ENCODE measurements at regions not wholly inside any gene's neighbourhood (a gene's known extent, or its start where the extent isn't known, plus 50 kb on each side); places are given as distances from the start of the nearest gene placed in this dataset.

DNA sequence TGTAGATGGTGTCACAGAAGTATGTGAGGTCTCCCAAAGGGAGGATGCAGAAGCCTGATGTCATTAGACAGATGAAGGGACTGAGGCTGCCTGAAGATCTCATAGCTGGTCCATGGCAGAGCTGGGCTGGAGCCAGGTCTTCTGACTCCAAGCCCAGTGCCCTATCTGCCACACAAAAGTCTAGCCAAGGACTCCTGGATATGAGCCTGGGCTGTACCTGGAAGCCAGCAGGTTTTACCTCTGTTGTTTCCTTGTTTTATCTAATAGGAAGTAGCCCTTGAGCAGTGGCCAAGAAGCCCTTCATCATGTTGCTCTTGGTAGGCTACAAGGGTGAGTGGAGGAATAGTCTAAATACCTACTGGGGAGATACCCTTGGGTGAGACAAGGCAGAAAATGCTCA lies 74.4 kb upstream of the SLC44A3 start:
- Histone ChIP-seq H3K9ac (ENCODE audit: low read depth, low read length) (no peak overlapping the region), H3K4me3 (ENCODE audit: low read length) (no peak overlapping the region), H3K9me3 (ENCODE audit: insufficient read depth, low read depth, low read length) (peaks cover 6% of the 10 kb centered on the region; the same call in 1 of the 2 replicates), H3K4me1 (ENCODE audit: insufficient read depth, low read length) (no peaks in the 10 kb centered on the region), H3K36me3 (ENCODE audit: insufficient read depth, low read depth, low read length) (no peaks in the 10 kb centered on the region), H3K27ac (ENCODE audit: low read length) (no peak overlapping the region), H3K27me3 (ENCODE audit: insufficient read depth, low read length) (no peaks in the 10 kb centered on the region)

DNA sequence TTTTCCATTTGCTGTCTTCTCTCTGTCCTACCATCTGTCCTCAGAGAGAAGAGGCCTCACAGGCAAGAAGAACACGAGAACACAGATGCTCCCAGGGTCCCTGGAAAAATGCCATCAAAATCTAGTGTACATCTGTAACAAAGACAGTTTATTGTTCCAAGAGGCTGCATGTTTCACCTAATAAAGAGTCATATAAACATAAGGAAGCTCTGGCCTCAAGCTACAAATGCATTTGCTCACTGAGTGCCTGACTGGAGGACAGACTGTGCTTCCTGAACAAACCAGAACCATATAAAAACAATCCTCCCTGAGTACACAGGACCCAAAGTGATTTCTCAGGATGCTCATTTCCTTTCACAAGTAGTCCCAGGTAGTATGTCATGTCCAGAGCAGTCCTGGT lies 76.3 kb upstream of the SLC44A3 start:
- Histone ChIP-seq H3K4me3 (ENCODE audit: low read length) (no peak overlapping the region), H3K9ac (ENCODE audit: low read depth, low read length) (no peak overlapping the region), H3K36me3 (ENCODE audit: insufficient read depth, low read depth, low read length) (no peaks in the 10 kb centered on the region), H3K27me3 (ENCODE audit: insufficient read depth, low read length) (no peaks in the 10 kb centered on the region), H3K4me1 (ENCODE audit: insufficient read depth, low read length) (no peaks in the 10 kb centered on the region), H3K27ac (ENCODE audit: low read length) (no peak overlapping the region), H3K9me3 (ENCODE audit: insufficient read depth, low read depth, low read length) (no peaks in the 10 kb centered on the region)

DNA sequence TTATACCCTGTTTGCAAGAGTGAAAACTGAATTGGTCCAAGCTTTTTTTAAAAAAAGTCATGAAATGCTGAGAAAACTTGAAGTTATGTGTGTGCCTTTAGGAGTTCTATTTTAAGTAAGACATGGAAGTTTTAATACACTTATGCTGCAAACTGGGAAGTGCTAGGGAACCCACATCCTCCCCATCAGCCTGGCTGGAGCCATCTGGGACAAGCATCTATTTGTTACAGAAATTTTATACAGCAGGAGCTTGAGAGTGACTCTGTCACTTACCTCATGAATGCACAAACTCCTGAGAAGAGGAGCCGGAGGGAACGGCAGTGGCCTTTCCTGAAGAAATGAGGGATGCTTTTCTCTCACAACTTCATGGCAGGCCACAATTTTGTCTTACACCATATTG lies 78.2 kb upstream of the SLC44A3 start:
- Histone ChIP-seq H3K27me3 (ENCODE audit: insufficient read depth, low read length) (no peaks in the 10 kb centered on the region), H3K4me1 (ENCODE audit: insufficient read depth, low read length) (no peaks in the 10 kb centered on the region), H3K9me3 (ENCODE audit: insufficient read depth, low read depth, low read length) (no peaks in the 10 kb centered on the region), H3K9ac (ENCODE audit: low read depth, low read length) (no peak overlapping the region), H3K4me3 (ENCODE audit: low read length) (no peak overlapping the region), H3K36me3 (ENCODE audit: insufficient read depth, low read depth, low read length) (no peaks in the 10 kb centered on the region), H3K27ac (ENCODE audit: low read length) (no peak overlapping the region)

DNA sequence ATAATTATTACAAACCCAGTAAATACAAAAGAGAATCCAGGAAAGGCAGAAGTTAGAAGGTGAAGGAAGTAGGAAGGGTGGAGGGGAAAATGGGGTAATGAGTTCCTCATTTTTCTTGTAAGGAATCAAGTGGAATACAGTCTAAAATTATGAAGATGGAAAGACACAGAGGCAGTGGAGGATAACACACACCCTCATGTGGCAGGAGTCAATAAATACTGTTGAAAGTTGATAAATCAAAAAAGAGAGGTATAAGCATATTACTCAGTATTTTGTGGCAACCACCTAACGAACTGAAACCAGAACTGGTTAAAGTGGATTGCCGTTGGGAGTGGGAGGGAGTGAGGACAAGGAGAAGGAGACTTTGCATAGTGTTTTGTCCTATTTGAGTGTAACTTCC lies 78.6 kb upstream of the SLC44A3 start:
- Histone ChIP-seq H3K36me3 (ENCODE audit: insufficient read depth, low read depth, low read length) (no peaks in the 10 kb centered on the region), H3K9me3 (ENCODE audit: insufficient read depth, low read depth, low read length) (no peaks in the 10 kb centered on the region), H3K4me1 (ENCODE audit: insufficient read depth, low read length) (no peaks in the 10 kb centered on the region), H3K27me3 (ENCODE audit: insufficient read depth, low read length) (no peaks in the 10 kb centered on the region), H3K27ac (ENCODE audit: low read length) (no peak overlapping the region), H3K9ac (ENCODE audit: low read depth, low read length) (no peak overlapping the region), H3K4me3 (ENCODE audit: low read length) (no peak overlapping the region)

DNA sequence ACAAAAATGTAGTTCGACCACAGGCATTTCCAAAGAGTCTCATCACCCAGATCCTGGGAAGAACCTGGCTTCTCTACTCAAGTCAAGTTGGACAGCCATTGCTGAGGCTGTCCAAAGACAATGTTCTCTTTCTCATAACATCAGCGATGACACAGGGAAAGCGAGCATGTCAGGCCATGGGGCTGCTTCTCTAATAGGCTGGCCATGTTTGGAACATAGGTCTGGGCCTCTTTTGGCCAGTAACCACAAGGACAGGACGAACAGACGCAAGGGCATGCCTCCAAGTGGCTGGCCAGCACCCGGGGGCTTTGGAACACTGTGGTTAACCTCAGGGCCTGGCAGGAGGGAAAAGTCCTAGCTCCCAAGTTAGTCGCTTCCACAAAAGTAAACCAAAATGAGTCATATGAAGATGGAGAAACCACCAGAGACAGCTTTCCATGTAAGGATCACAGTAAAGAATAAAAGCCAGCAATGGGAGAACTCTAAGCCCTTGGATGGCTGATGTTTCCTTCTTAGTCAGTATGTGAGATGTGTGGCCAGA lies 80.6 kb upstream of the SLC44A3 start:
- no peaks in the 10 kb centered on the region for H3K36me3 ChIP-seq (ENCODE audit: insufficient read depth, low read depth, low read length)
- no peaks in the 10 kb centered on the region for H3K27me3 ChIP-seq (ENCODE audit: insufficient read depth, low read length)
- H3K4me3 ChIP-seq (ENCODE audit: low read length), result no peak overlapping the region
- peaks cover 13% of the 10 kb centered on the region for H3K4me1 ChIP-seq (ENCODE audit: insufficient read depth, low read length)
- no peaks in the 10 kb centered on the region for H3K9me3 ChIP-seq (ENCODE audit: insufficient read depth, low read depth, low read length)
- no peak overlapping the region for H3K9ac ChIP-seq (ENCODE audit: low read depth, low read length)
- H3K27ac ChIP-seq (ENCODE audit: low read length), result no peak overlapping the region

DNA sequence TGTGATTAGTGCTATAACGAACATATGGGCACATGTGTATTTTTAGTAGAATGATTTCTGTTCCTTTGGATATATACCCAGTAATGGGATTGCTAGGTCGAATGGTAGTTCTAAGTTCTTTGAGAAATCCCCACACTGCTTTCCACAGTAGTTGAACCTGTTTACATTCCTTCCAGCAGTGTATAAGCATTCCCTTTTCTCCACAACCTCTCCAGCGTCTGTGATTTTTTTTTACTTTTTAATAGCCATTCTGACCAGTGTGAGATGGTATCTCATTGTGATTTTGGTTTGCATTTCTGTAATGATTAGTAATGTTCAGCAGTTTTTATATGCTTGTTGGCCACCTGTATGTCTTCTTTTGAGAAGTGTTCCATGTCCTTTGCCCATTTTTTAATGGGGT lies 81.8 kb upstream of the SLC44A3 start:
- H3K9me3 ChIP-seq (ENCODE audit: insufficient read depth, low read depth, low read length), result no peaks in the 10 kb centered on the region
- no peak overlapping the region for H3K9ac ChIP-seq (ENCODE audit: low read depth, low read length)
- H3K27ac ChIP-seq (ENCODE audit: low read length), result no peak overlapping the region
- no peak overlapping the region for H3K4me3 ChIP-seq (ENCODE audit: low read length)
- H3K4me1 ChIP-seq (ENCODE audit: insufficient read depth, low read length), result peaks cover 20% of the 10 kb centered on the region
- H3K27me3 ChIP-seq (ENCODE audit: insufficient read depth, low read length), result no peaks in the 10 kb centered on the region
- H3K36me3 ChIP-seq (ENCODE audit: insufficient read depth, low read depth, low read length), result no peaks in the 10 kb centered on the region

DNA sequence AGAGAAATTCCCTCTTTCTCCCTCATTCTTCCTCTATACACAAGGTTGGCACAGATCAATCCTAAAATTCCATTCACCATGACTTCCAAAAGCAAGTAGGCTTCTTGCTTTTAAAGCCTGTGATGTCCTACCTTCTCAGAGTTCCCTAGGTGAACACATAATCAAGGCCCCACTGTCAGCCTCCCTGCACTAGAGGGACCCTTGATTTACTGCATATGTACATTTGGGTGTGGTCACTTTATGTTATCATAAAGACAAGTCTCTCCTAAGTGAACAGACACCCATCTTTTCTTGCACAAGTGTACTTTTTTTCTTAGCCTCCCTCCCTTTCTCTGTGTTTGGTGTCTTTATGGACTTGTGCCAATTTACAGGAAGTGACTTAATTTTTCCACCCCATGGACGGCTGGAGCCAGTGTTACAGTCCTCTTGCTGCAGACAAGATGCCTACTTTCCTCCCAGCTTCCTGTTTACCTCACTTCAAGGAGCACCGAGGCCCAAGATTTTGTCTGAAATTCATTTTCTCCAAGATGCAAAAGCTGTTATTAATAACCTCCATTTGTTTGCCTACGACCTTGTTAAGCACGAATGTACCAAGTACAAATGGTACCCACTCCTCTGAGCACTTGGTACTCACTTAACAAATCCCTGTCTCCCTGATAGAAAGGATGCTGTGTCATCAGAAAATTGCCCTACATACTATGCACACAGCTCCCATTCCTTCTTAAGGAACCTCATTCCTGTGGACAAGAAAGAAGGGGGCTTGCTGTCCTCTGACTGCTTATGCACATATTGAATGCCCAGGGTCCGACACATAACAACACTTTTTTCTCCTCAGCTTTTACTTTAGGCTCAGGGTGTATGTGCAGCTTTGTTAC lies 82.8 kb upstream of the SLC44A3 start:
- H3K27ac ChIP-seq (ENCODE audit: low read length), result no peak overlapping the region
- H3K4me1 ChIP-seq (ENCODE audit: insufficient read depth, low read length), result peaks cover 20% of the 10 kb centered on the region
- no peak overlapping the region for H3K9ac ChIP-seq (ENCODE audit: low read depth, low read length)
- H3K4me3 ChIP-seq (ENCODE audit: low read length), result no peak overlapping the region
- no peaks in the 10 kb centered on the region for H3K36me3 ChIP-seq (ENCODE audit: insufficient read depth, low read depth, low read length)
- H3K9me3 ChIP-seq (ENCODE audit: insufficient read depth, low read depth, low read length), result no peaks in the 10 kb centered on the region
- H3K27me3 ChIP-seq (ENCODE audit: insufficient read depth, low read length), result no peaks in the 10 kb centered on the region

DNA sequence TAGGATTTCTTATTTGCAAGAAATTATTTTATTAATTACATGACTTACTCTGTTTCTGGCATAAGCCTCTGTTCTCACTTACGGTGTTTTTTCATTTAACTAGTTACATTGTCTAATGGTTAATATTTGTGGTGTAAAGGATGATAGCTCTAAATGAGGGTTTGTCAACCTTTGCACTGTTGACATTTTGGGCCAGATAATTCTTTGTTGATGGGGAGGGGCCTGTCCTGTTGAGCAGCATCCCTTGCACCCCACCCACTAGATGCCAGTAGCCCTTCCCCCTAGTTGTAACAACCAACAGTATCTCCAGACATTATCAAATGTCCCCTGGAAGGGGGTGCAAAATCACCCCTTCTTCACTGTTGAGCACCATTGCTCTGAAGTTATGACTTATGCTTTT lies 83.6 kb upstream of the SLC44A3 start:
- no peak overlapping the region for H3K27ac ChIP-seq (ENCODE audit: low read length)
- no peak overlapping the region for H3K4me3 ChIP-seq (ENCODE audit: low read length)
- no peaks in the 10 kb centered on the region for H3K27me3 ChIP-seq (ENCODE audit: insufficient read depth, low read length)
- H3K36me3 ChIP-seq (ENCODE audit: insufficient read depth, low read depth, low read length), result no peaks in the 10 kb centered on the region
- no peak overlapping the region for H3K9ac ChIP-seq (ENCODE audit: low read depth, low read length)
- H3K9me3 ChIP-seq (ENCODE audit: insufficient read depth, low read depth, low read length), result no peaks in the 10 kb centered on the region
- peaks cover 20% of the 10 kb centered on the region for H3K4me1 ChIP-seq (ENCODE audit: insufficient read depth, low read length)

DNA sequence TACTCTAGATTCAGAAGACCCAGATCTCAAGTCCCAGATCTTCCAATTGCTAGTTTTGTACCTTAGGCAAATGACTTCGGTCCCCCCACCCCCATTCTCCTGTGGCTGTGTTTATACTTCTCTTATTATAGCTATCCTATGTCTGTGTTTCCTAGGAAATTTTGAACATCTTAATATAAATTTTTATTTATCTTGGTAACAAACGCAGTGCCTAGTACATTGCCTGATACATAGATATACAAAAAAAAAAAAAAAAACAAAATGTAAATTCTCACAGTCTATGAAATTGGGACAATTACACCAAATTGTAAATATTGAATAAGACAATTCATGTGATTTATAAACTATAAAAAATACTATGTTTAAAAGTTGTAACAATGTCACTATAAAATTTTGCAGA lies 84.1 kb upstream of the SLC44A3 start:
- Histone ChIP-seq H3K9ac (ENCODE audit: low read depth, low read length) (no peak overlapping the region), H3K27me3 (ENCODE audit: insufficient read depth, low read length) (no peaks in the 10 kb centered on the region), H3K27ac (ENCODE audit: low read length) (no peak overlapping the region), H3K4me1 (ENCODE audit: insufficient read depth, low read length) (peaks cover 20% of the 10 kb centered on the region), H3K36me3 (ENCODE audit: insufficient read depth, low read depth, low read length) (no peaks in the 10 kb centered on the region), H3K4me3 (ENCODE audit: low read length) (no peak overlapping the region), H3K9me3 (ENCODE audit: insufficient read depth, low read depth, low read length) (no peaks in the 10 kb centered on the region)

DNA sequence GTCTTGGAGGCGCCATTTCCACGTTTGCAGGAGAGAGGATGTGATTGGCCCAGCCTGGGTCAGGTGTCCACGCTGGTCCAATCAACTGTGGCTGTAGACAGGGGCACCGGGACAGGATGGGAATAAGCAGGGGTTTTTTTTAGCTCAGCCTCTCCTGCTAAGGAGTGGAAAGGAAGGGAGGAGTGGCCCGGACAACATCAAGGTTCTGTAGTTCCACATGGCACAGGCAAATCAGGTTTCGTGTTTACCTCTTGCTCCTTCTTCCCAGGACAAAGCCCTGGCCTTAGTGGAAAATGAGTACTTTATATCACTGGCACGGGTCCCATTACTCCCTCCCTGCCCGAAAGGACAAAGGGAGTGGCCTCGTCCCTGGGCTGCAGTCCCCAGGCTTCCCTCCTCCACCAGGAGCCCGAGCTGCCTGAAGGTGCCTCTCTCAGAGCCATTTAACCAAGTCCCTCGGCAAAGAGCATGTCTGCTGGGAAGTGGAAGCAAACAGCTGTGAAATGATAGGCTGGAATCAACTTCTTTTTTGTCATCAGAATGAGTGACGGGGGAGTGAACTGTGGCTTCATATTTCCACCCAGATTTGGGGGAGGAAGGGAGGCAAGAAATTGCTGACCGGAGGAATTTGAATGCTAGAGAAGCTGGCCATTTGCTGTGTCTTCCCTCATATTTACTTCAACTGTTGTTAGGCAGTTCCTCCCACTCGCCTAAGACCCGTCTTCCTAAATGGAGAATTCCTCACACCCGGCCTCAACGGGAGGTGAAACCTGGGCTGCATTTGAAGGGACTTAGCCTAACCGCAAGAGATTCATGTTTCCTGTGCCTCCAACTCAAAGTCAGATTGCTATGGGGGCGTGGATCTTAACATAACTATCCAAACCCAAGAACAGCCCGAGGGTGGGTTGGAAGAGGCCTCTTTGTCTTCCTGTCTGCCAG lies 84.9 kb upstream of the SLC44A3 start:
- H3K27ac ChIP-seq (ENCODE audit: low read length), result no peak overlapping the region

DNA sequence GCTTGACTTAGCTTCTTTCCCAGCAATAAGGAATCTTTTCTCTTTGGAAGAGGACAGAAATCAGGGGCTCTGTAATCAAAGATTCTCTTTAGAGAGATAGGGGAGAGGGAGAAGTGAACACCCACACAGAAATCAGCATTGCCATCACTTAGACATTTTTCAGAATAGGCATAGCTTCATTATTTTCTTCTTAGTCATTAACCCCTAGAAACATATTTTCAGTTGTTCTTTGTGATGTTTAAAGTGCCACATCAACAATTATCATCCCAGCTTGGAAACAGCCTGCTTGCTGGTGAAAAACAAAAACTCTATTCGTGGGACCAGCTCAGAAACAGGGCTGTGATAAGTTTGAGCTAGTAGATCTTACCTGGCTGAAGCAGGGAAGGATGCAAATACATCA lies 88.3 kb upstream of the SLC44A3 start:
- Histone ChIP-seq H3K9me3 (ENCODE audit: insufficient read depth, low read depth, low read length) (no peaks in the 10 kb centered on the region), H3K4me1 (ENCODE audit: insufficient read depth, low read length) (peaks cover 20% of the 10 kb centered on the region), H3K27me3 (ENCODE audit: insufficient read depth, low read length) (no peaks in the 10 kb centered on the region), H3K36me3 (ENCODE audit: insufficient read depth, low read depth, low read length) (no peaks in the 10 kb centered on the region), H3K4me3 (ENCODE audit: low read length) (no peak overlapping the region), H3K9ac (ENCODE audit: low read depth, low read length) (no peak overlapping the region), H3K27ac (ENCODE audit: low read length) (no peak overlapping the region)

More for the DNA sequence above, 84.9 kb upstream of the SLC44A3 start:
- no peaks in the 10 kb centered on the region for H3K9me3 ChIP-seq (ENCODE audit: insufficient read depth, low read depth, low read length)
- H3K9ac ChIP-seq (ENCODE audit: low read depth, low read length), result no peak overlapping the region; the same call in 1 of the 2 replicates
- H3K4me3 ChIP-seq (ENCODE audit: low read length), result no peak overlapping the region
- H3K4me1 ChIP-seq (ENCODE audit: insufficient read depth, low read length), result peaks cover 20% of the 10 kb centered on the region
- H3K27me3 ChIP-seq (ENCODE audit: insufficient read depth, low read length), result no peaks in the 10 kb centered on the region
- H3K36me3 ChIP-seq (ENCODE audit: insufficient read depth, low read depth, low read length), result no peaks in the 10 kb centered on the region

Data from iPS-20b (cell line).